Stimulated activated naive CD8-positive, alpha-beta T cell treated with anti-CD3 and anti-CD28 coated beads, Interleukin-15, amount 100 ng/mL, for 72 hours (primary cell): ENCODE measurements at regions not wholly inside any gene's neighbourhood (a gene's known extent, or its start where the extent isn't known, plus 50 kb on each side); places are given as distances from the start of the nearest gene placed in this dataset.
"Not testable (repeated sequence)": the region's sequence is repeated elsewhere in the genome, so short reads cannot be mapped to it uniquely, and the experiment has no call there.

Source experiments
- ATAC-seq: fragments of 150-1000 bp; cut with Tn5 transposase; 2 replicates; pipeline ENCODE4 v1.10.0; 2021; ENCODE audit warnings: mild to moderate bottlenecking, moderate library complexity
- DNase-seq, 2 donors: peaks; one replicate each; pipeline ENCODE4 v3.0.0; 2021 to 2022
- H3K27ac Mint-ChIP-seq, 2 donors: one replicate each; pipeline ENCODE4 v1.8.0; 2022; ENCODE audit warnings: mild to moderate bottlenecking in 2 of 2, mixed read lengths in 2 of 2, moderate library complexity in 2 of 2
- H3K27me3 Mint-ChIP-seq: one replicate; pipeline ENCODE4 v1.8.0; 2022; ENCODE audit warnings: mixed read lengths
- H3K4me1 Mint-ChIP-seq: one replicate; pipeline ENCODE4 v1.8.0; 2022; ENCODE audit warnings: mild to moderate bottlenecking, mixed read lengths
- H3K4me3 Mint-ChIP-seq, 2 donors: one replicate each; pipeline ENCODE4 v1.8.0; 2022; ENCODE audit warnings: mild to moderate bottlenecking in 2 of 2, mixed read lengths in 2 of 2, moderate library complexity in 1 of 2
- H3K9me3 Mint-ChIP-seq, 2 donors: one replicate each; pipeline ENCODE4 v1.8.0; 2022; ENCODE audit warnings: mixed read lengths in 2 of 2

GRCh38 chr7:125971656-125972055, 1042.0 kb upstream of the POT1 start:
- Mint-ChIP-seq H3K4me1 (no peaks in the 10 kb centered on the region), H3K4me3 (no peak overlapping the region), H3K27me3 (no peaks in the 10 kb centered on the region), H3K9me3 (peaks cover 0 to 4% of the 10 kb centered on the region in 2 donors), H3K27ac (no peak overlapping the region)
- ATAC-seq (no peak), DNase-seq (no peak)

GRCh38 chr7:125966278-125967048, 1036.8 kb upstream of the POT1 start:
- Mint-ChIP-seq H3K4me3 (no peak overlapping the region), H3K4me1 (no peaks in the 10 kb centered on the region), H3K27me3 (no peaks in the 10 kb centered on the region), H3K27ac (no peak overlapping the region), H3K9me3 (peaks cover 7 to 10% of the 10 kb centered on the region in 2 donors)
- DNase-seq (no peak), ATAC-seq (no peak)

- H3K27ac Mint-ChIP-seq = no peak overlapping the region
- no peaks in the 10 kb centered on the region for H3K27me3 Mint-ChIP-seq
- H3K4me3 Mint-ChIP-seq = no peak overlapping the region
- no peaks in the 10 kb centered on the region for H3K4me1 Mint-ChIP-seq
- ATAC-seq (no peak), DNase-seq (no peak)
- H3K9me3 Mint-ChIP-seq = peaks cover 0 to 10% of the 10 kb centered on the region in 2 donors
Measured at GRCh38 chr7:125934955-125935354, 1005.3 kb upstream of the POT1 start.

GRCh38 chr7:125934539-125934938, 1004.9 kb upstream of the POT1 start:
- no peaks in the 10 kb centered on the region for H3K27me3 Mint-ChIP-seq
- no peak for DNase-seq
- no peaks in the 10 kb centered on the region for H3K4me1 Mint-ChIP-seq
- no peak overlapping the region for H3K27ac Mint-ChIP-seq
- H3K4me3 Mint-ChIP-seq = no peak overlapping the region
- ATAC-seq = no peak
- H3K9me3 Mint-ChIP-seq = peaks cover 0 to 10% of the 10 kb centered on the region in 2 donors

- Mint-ChIP-seq H3K27me3 (no peaks in the 10 kb centered on the region), H3K27ac (no peak overlapping the region), H3K9me3 (no peaks in the 10 kb centered on the region), H3K4me3 (no peak overlapping the region), H3K4me1 (no peaks in the 10 kb centered on the region)
- DNase-seq (no peak), ATAC-seq (no peak)
Measured at GRCh38 chr7:125930848-125931247, 1001.2 kb upstream of the POT1 start.

GRCh38 chr7:125927556-125927955, 997.9 kb upstream of the POT1 start:
- ATAC-seq (no peak), DNase-seq (no peak)
- Mint-ChIP-seq H3K27me3 (no peaks in the 10 kb centered on the region), H3K9me3 (no peaks in the 10 kb centered on the region), H3K27ac (no peak overlapping the region), H3K4me3 (no peak overlapping the region), H3K4me1 (no peaks in the 10 kb centered on the region)

- no peaks in the 10 kb centered on the region for H3K27me3 Mint-ChIP-seq
- H3K4me3 Mint-ChIP-seq = no peak overlapping the region
- no peak overlapping the region for H3K27ac Mint-ChIP-seq
Measured at GRCh38 chr7:125926621-125927020, 997.0 kb upstream of the POT1 start.

GRCh38 chr7:125924037-125924436, 994.4 kb upstream of the POT1 start:
- no peaks in the 10 kb centered on the region for H3K27me3 Mint-ChIP-seq
- DNase-seq = no peak
- no peak overlapping the region for H3K4me3 Mint-ChIP-seq
- H3K27ac Mint-ChIP-seq = no peak overlapping the region
- ATAC-seq = no peak
- no peaks in the 10 kb centered on the region for H3K9me3 Mint-ChIP-seq
- H3K4me1 Mint-ChIP-seq = no peaks in the 10 kb centered on the region

More at GRCh38 chr7:125926621-125927020, 997.0 kb upstream of the POT1 start:
- no peak for ATAC-seq
- Mint-ChIP-seq H3K4me1 (no peaks in the 10 kb centered on the region), H3K9me3 (no peaks in the 10 kb centered on the region)
- no peak for DNase-seq

- not testable (repeated sequence) for H3K4me1 Mint-ChIP-seq, H3K4me3 Mint-ChIP-seq, ATAC-seq, DNase-seq, H3K27me3 Mint-ChIP-seq, H3K27ac Mint-ChIP-seq
- H3K9me3 Mint-ChIP-seq = peaks cover 16 to 45% of the 10 kb centered on the region in 2 donors
Measured at GRCh38 chr7:125915381-125915948, 985.8 kb upstream of the POT1 start.

- ATAC-seq (no peak), DNase-seq (no peak)
- Mint-ChIP-seq H3K4me3 (no peak overlapping the region), H3K9me3 (peaks cover 16 to 37% of the 10 kb centered on the region in 2 donors), H3K4me1 (no peaks in the 10 kb centered on the region), H3K27ac (no peak overlapping the region), H3K27me3 (no peaks in the 10 kb centered on the region)
Measured at GRCh38 chr7:125908711-125909110, 979.1 kb upstream of the POT1 start.

- Mint-ChIP-seq H3K4me3 (no peak overlapping the region), H3K27me3 (no peaks in the 10 kb centered on the region), H3K27ac (no peak overlapping the region), H3K4me1 (no peaks in the 10 kb centered on the region), H3K9me3 (peaks cover 5 to 7% of the 10 kb centered on the region in 2 donors)
- no peak for ATAC-seq
- no peak for DNase-seq
Measured at GRCh38 chr7:125899577-125899976, 970.0 kb upstream of the POT1 start.

GRCh38 chr7:125892434-125892833, 962.8 kb upstream of the POT1 start:
- no peak overlapping the region for H3K27ac Mint-ChIP-seq
- ATAC-seq (no peak), DNase-seq (no peak)
- no peak overlapping the region for H3K4me3 Mint-ChIP-seq
- H3K9me3 Mint-ChIP-seq = peaks cover 5 to 9% of the 10 kb centered on the region in 2 donors
- H3K4me1 Mint-ChIP-seq = no peaks in the 10 kb centered on the region
- H3K27me3 Mint-ChIP-seq = no peaks in the 10 kb centered on the region

- DNase-seq = no peak
- peak overlapping the region in 1 of 2 donors; percentile 59 for H3K27ac Mint-ChIP-seq
- no peak overlapping the region for H3K4me3 Mint-ChIP-seq
- H3K27me3 Mint-ChIP-seq = no peaks in the 10 kb centered on the region
- no peaks in the 10 kb centered on the region for H3K9me3 Mint-ChIP-seq
- H3K4me1 Mint-ChIP-seq = no peaks in the 10 kb centered on the region
- no peak for ATAC-seq
Measured at GRCh38 chr7:125878988-125879387, 949.4 kb upstream of the POT1 start.

- DNase-seq (no peak), ATAC-seq (no peak)
- Mint-ChIP-seq H3K4me3 (no peak overlapping the region), H3K4me1 (no peaks in the 10 kb centered on the region), H3K27ac (no peak overlapping the region), H3K9me3 (no peaks in the 10 kb centered on the region), H3K27me3 (no peaks in the 10 kb centered on the region)
Measured at GRCh38 chr7:125878235-125878956, 948.8 kb upstream of the POT1 start.

- no peak overlapping the region for H3K27ac Mint-ChIP-seq
- no peak overlapping the region for H3K4me3 Mint-ChIP-seq
- peaks cover 4 to 7% of the 10 kb centered on the region in 2 donors for H3K9me3 Mint-ChIP-seq
- no peaks in the 10 kb centered on the region for H3K27me3 Mint-ChIP-seq
- no peak for DNase-seq
- no peak for ATAC-seq
- H3K4me1 Mint-ChIP-seq = no peaks in the 10 kb centered on the region
Measured at GRCh38 chr7:125877246-125877645, 947.6 kb upstream of the POT1 start.

GRCh38 chr7:125876431-125876830, 946.8 kb upstream of the POT1 start:
- Mint-ChIP-seq H3K4me1 (no peaks in the 10 kb centered on the region), H3K27me3 (no peaks in the 10 kb centered on the region), H3K9me3 (peaks cover 5 to 9% of the 10 kb centered on the region in 2 donors), H3K4me3 (no peak overlapping the region), H3K27ac (no peak overlapping the region)
- DNase-seq (no peak), ATAC-seq (no peak)
